HG03103 (cell line): ENCODE measurements at regions not wholly inside any gene's neighbourhood (a gene's known extent, or its start where the extent isn't known, plus 50 kb on each side); places are given as distances from the start of the nearest gene placed in this dataset.

Experiments used
- ATAC-seq: cut with Tn5 transposase; IDR thresholded peaks from one replicate; pipeline ENCODE4 v1.9.1; 2021; ENCODE audit warnings: low read depth; ENCODE audit not compliant: unreplicated experiment

DNA sequence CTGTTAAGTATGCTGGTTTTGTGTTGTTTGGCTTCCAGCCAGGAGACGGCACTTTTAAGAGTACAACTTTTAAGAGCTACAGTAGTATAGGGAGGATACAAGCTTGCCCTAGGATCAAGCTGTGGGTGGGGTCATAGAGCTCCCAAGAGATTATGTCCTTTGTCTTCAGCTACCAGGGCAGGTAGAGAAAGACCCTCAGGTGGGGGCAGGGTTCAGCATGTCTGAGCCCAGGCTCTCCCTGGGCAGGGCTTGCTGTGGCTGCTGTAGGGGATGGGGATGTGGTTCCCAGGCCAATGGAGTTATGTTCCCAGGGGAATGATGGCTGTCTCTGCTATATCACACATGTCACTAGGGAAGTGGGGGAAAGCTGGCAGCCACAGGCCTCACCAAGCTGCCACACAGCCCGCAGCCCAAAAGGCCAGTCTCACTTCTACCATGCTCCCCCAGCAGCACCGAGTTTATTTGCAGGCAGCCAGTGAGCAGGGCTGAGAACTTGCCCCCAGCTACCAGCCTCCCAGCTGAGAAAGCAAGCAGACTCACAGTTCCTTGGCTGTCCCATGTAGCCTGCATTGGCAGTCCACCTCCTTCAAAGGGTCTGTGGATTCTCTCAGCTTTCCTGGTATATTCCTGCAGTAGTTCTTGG lies 105.7 kb upstream of the ERBB4 start:
- no peak for ATAC-seq

- no peak for ATAC-seq
Measured at GRCh38 chr2:212640428-212640827, 101.8 kb upstream of the ERBB4 start.

DNA sequence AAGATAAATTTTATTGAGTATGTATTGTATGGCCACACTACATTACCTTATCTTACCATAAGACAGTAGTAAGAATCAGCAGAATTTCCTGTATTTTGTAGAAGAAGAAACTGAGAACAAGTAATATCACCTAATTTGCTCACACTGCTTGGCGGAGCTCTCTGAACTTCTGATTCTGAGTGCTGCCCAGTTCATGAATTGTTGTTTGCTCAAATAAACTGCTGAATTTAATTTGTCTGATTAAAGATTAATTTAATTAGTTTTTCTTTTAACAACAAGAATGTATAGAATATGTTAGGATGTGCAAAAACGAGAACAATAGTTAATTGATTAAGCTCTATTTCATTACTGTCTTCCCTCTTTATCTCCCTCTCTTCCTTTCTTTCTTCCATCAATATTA lies 100.1 kb upstream of the ERBB4 start:
- no peak for ATAC-seq

DNA sequence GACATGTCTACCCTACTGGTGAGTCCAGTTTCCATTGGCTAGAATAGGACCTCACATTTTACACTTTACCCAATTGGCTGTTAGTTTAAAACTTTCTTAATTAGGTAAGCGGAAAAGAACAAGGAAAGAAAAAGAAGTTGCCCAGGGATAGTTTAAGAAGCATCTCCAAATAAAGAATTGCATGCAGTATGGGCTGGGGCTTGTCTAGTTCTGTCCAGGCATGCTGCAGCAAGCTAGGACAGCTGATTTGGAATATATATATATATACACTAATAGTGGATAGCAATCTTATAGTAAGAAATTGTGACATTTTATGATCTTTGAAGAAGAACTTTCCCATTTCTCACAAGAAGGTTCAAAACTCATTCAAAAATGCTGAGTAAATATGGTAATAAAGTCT lies 90.0 kb upstream of the ERBB4 start:
- ATAC-seq = no peak

DNA sequence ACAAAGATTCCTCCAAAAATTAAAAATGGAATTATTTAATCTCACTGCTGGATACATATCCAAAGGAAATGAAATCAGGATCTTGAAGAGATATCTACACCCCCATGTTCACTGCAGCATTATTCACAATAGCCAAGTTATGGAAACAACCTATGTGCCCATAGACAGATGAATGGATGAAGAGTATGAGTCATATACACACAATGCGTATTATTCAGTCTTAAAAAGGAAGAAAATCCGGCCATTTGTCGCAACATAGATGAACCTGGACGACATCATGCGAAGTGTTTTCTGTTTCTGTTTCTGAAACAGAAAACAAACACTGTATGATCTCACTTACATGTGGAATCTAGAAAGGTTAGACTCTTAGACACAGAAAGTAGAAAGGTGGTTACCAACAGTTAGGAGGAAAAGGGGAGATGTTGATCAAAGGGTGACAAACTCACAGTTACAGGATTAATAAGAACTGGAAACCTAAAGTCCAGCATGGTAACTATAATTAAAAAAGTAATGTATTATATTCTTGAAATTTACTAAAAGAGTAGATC lies 87.8 kb upstream of the ERBB4 start:
- no peak for ATAC-seq

GRCh38 chr2:212619954-212620353 lies 81.4 kb upstream of the ERBB4 start:
- no peak for ATAC-seq

DNA sequence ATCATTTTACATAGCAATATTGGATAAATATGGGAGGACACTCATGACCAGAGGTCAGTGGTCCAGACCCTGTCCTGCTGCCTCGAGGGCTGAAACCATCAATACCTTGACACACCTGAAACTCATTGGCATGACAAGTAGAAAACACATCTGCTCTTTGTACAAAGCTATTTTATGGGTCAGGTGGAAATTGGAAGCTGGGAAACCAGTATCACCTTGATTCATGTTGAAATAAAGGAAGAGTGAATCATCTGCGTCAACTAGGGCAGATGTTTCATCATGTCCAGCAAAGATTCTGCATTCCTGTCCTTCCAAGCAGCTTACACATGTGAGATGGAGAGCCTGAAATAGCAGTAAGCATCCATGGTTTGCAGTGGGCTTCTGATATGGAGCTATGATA lies 80.0 kb upstream of the ERBB4 start:
- ATAC-seq = no peak

- ATAC-seq = no peak
Measured at GRCh38 chr2:212610872-212611425, 72.3 kb upstream of the ERBB4 start.

DNA sequence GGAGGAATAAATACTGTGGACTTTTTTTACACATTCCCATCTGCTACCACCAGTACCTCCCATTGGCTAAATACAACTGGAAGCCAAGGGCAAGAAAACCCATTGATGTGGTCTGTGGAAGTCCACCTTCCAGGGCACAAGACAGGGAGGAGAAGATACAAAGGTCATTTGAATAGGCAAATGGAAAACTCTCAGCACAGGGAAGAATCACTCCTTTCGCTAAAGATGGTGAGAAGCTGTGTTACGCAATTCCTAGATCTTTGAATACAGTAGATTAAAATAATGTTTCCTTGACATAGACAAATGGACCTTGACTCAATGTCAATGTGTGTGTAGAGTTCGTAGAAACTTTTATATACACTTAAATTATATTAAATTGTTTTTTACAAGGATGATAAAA lies 70.9 kb upstream of the ERBB4 start:
- ATAC-seq = no peak

DNA sequence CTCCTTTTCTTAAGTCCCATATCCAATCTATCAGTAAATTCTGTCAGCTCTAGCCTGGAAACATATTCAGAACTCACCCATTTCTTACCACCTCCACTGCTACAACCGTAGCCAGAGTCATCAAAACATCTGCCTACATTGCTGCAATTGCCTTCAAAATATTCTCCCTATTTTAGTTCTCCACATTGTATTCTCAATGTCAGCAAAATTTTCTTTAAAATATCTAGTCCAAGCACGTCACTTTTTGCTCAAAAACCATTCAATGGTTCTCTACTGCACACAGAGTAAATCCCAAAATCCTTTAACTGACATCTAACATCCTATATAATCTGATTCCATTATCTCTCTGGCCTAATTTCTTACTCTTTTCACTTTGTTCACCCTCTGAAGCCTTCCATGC lies 68.5 kb upstream of the ERBB4 start:
- no peak for ATAC-seq

- no peak for ATAC-seq
Measured at GRCh38 chr2:212606232-212606631, 67.6 kb upstream of the ERBB4 start.

DNA sequence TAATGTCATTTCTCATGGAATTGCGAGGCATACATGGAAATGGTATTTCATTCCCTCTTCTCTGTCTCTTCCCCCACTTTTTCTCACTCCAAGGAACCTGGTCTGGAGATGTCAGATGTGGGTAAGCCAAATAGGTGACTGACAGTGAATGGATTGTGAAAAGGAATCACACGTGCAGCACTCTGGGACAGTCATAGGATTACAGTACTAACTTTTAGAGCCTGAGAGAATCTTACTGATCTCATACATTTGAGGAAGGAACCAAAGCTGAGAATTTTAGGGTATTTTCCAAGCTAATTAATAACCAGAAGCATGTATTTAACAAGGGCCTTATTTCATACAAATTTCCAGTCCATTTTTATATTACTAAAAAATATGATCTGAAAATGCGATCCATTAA lies 58.1 kb upstream of the ERBB4 start:
- ATAC-seq = no peak

GRCh38 chr2:212596276-212596675 lies 57.7 kb upstream of the ERBB4 start:
- no peak for ATAC-seq

DNA sequence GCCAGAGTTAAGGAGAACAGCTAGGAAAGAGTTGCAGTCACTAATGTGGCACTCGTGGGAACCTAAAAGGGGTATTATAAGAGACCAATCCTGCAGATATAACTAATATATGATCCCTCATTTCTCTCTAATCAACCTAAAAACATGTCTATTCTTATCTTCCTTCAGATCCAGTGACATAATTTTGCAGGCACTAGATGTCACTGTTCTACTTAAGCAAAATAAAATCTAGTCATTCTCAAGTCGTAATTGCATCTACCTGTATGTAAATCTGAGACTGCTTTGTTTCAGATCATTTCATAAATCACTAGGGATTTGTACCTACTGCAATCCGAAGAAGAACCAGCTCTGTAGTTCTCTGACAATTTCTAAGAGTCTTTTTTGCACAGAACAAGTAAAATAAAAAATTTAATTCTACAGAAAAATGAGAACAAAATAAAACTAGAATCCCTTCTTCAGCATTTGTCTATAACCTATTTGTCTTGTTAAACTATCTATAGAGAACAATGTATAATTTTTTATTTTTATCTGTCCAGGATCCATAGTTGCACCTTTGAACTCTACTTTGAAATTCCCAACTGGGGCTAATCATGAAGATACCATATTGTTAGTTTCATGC lies 56.5 kb upstream of the ERBB4 start:
- no peak for ATAC-seq

DNA sequence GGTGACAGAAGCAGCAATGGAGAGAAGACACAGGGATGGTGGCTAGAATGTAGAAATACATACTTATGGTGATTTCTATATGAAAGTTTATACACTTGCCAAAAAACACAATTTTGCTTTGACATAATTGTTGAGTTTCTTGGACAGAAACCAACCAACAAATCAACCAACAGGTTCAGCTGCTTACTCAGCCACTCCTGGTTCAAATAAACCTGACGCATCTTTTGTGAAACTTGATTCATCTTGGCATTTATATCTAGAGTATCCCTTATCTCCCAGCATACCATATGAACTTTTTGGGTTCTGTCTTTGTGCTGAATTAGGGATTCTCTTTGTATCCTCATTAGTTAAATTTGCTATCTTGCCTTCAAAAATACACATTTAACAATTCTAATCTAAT lies 54.1 kb upstream of the ERBB4 start:
- ATAC-seq = no peak
